C4-2B (cell line): ENCODE measurements at regions not wholly inside any gene's neighbourhood (a gene's known extent, or its start where the extent isn't known, plus 50 kb on each side); places are given as distances from the start of the nearest gene placed in this dataset.

Source experiments
- H3K27ac ChIP-seq: fragments of 450-650 bp; 2 replicates; pipeline ENCODE4 v1.5.1; 2017
- ZFX ChIP-seq: fragments of 450-650 bp; IDR thresholded peaks from 2 replicates; pipeline ENCODE4 v1.6.1; 2017
- TF ChIP-seq, protein P1 (sequence below): fragments of 450-650 bp; conservative IDR thresholded peaks from 2 replicates; pipeline ENCODE4 v1.5.1; 2017; ENCODE audit warnings: mild to moderate bottlenecking

DNA sequence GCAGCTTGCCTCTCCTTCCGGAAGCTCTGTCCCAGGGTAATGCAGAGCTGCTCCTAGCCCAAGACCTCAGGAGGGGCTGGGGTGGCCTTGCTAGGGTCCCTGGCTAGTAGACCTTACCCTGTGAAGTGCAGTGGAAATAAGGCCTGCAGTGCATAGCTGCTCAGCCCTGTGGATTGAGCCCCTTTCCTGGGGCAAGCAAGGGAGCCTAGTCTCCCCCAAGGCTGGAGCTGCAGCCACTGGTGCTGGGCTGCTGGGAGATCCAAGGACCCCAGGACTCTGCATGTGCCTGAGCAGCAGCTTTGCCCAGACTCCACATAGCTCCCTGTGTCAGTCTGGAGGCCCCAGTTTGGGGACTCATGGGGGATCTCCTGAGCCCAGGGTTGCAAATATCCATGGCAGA is 57.9 kb downstream of the FANCF start:
- TF ChIP-seq ZFX: no peak
- TF ChIP-seq, protein P1, sequence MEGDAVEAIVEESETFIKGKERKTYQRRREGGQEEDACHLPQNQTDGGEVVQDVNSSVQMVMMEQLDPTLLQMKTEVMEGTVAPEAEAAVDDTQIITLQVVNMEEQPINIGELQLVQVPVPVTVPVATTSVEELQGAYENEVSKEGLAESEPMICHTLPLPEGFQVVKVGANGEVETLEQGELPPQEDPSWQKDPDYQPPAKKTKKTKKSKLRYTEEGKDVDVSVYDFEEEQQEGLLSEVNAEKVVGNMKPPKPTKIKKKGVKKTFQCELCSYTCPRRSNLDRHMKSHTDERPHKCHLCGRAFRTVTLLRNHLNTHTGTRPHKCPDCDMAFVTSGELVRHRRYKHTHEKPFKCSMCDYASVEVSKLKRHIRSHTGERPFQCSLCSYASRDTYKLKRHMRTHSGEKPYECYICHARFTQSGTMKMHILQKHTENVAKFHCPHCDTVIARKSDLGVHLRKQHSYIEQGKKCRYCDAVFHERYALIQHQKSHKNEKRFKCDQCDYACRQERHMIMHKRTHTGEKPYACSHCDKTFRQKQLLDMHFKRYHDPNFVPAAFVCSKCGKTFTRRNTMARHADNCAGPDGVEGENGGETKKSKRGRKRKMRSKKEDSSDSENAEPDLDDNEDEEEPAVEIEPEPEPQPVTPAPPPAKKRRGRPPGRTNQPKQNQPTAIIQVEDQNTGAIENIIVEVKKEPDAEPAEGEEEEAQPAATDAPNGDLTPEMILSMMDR: no peak
- H3K27ac ChIP-seq: no peak overlapping the region

DNA sequence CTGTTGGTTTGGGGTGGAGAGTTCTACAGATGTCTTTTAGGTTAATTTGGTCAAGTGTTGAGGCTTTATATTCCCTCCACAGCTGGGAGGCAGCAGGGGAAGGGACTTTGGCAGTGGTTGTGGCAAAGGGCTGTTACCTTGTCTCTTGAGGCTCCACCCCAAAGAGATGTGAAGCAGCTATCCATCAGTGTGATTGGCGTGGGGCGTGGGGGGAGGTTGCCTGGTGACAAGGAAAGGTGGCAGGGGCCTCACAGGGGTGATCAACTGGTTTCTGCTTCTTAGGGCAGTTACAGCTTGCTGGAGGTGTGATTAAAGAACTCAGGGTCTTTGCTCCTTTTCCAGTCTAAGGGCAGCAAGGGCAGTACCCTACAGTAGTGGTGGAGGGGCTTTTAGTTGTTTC is 59.3 kb downstream of the FANCF start:
- no peak for TF ChIP-seq ZFX
- TF ChIP-seq, protein P1: no peak

DNA sequence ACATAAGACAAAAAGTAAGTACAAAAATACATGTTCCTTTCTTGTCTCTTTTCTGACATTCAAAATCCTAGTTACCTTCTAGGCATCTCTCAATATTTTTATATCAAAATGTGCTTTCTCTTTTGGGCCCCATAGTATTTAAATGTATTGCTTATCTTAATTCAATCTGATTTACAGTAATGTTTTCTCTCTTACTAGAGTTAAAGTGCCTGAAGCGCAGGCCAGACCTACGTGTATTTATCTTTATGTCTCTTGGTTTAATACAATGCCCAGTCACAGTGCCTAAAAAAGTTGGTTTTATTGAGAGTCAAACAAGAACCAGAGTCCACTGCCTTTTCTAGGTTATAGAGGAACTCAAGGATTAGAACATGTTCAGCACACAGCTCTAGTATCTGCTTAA is 64.3 kb downstream of the FANCF start:
- no peak for TF ChIP-seq ZFX
- TF ChIP-seq, protein P1: no peak
- no peak overlapping the region for H3K27ac ChIP-seq

More for the DNA sequence above, 59.3 kb downstream of the FANCF start:
- no peak overlapping the region for H3K27ac ChIP-seq

DNA sequence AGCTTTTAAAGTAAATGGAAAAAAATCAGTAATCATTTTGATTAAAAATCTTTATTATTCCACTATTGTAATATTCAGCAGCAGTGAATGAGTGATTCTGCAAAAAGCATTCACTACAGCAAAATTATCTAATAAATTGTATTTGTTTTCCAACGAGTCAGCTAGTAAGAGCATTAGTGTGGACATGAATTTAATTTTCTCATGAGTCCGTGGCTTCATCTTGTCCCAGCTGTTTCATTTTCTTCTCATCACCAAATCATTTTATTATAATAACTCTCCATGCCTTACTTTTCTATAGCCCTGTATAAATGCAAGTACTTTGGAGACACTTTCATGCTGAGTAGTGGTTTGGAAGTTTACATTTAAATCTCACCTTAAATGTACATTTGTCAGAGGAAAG is 66.2 kb downstream of the FANCF start:
- TF ChIP-seq, protein P1: no peak; the same call in 1 of the 2 replicates
- TF ChIP-seq ZFX: no peak
- H3K27ac ChIP-seq: no peak overlapping the region

DNA sequence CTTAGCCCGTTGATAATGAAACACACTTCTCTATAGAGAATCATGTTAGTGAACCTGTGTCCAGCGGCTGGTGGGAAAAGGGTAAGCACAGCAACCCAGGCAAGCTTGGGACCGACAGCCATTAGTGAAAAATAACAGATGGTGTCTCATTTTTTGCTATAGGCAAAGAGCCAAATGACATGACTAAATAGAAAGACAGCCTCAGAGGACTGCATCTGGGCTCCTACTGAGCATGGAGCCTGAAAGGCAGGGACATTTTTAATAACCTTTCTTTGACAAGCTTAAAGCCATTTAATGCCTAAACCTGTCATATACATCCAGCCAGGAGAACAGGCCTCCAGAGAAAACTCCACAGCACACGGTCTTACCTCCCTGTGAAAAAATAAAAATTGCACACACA is 67.0 kb downstream of the FANCF start:
- H3K27ac ChIP-seq: no peak overlapping the region
- TF ChIP-seq, protein P1: no peak
- TF ChIP-seq ZFX: no peak

DNA sequence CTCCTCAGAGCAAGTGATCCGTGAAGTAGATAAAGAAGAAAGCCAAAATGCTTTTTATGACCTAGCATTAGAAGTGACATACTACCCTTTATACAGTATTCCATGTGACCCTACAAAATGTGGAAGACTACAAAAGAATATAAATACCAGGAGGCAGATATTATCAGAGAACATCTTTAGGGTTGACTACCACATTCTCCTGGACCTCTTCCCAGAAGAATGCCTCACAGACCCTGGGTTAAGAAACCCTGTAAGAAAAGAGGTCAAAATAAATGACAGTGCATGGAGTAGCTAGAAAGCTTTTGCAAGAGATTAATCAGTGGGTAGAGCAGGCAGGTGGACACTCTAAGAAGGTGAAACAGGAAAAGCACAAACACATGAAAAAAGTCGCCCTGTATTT is 69.2 kb downstream of the FANCF start:
- H3K27ac ChIP-seq: no peak overlapping the region
- no peak for TF ChIP-seq ZFX
- TF ChIP-seq, protein P1: no peak

DNA sequence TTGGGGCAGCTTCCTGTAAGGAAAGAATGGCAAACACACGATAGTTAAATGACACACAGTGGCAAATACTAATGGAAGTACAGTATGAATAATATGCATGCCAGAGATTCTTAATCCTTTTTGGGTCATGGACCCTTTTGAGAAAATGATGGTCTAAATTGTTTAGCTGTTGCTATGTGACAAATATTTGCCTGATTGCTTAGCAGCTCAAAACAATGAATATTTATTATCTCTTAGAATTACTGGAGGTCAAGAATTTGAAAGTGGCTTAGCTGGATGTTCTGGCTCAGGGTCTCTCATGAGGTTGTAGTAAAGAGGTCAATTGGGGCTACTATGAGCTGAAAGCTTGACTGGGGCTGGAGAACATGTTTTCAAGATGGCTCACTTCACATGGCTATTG is 69.7 kb downstream of the FANCF start:
- no peak overlapping the region for H3K27ac ChIP-seq
- no peak for TF ChIP-seq ZFX
- TF ChIP-seq, protein P1: no peak
